OCI-LY1 (cell line): ENCODE measurements at regions not wholly inside any gene's neighbourhood (a gene's known extent, or its start where the extent isn't known, plus 50 kb on each side); places are given as distances from the start of the nearest gene placed in this dataset.

Source experiments
- CTCF ChIP-seq: fragments of 200-600 bp; sonication (generic), shearing (Covaris generic); IDR thresholded peaks from 2 replicates; pipeline ENCODE4 v1.5.1; 2017; ENCODE audit warnings: mild to moderate bottlenecking, antibody characterized with exemption, low read length, moderate library complexity, mixed read lengths
- EZH2 ChIP-seq: fragments of 200-600 bp; sonication (generic), shearing (Covaris generic); IDR thresholded peaks from 2 replicates; pipeline ENCODE4 v1.8.0; 2017; ENCODE audit warnings: borderline replicate concordance, mixed run types, mild to moderate bottlenecking, antibody characterized with exemption, low read length, moderate library complexity, mixed read lengths

GRCh38 chr6:111987295-111987694, 66.6 kb upstream of the CCN6 start:
- TF ChIP-seq CTCF (no peak), EZH2 (no peak)
